Thyroid gland (tissue), 4 donors: ENCODE measurements at regions not wholly inside any gene's neighbourhood (a gene's known extent, or its start where the extent isn't known, plus 50 kb on each side); places are given as distances from the start of the nearest gene placed in this dataset.

Source experiments
- CTCF ChIP-seq, 6 experiments: fragments of 200-600 bp in 3 of 6; fragments of 450-650 bp in 3 of 6; sonication (generic) in 3 of 6; IDR thresholded peaks; one replicate each; pipeline ENCODE4 v1.5.1; 2016 to 2019; ENCODE audit warnings: antibody characterized with exemption in 6 of 6, mild to moderate bottlenecking in 2 of 6, inconsistent platforms in 1 of 6, moderate library complexity in 1 of 6
- POLR2A ChIP-seq, 2 donors: fragments of 450-650 bp; IDR thresholded peaks; one replicate each; pipeline ENCODE4 v1.6.1; 2017; ENCODE audit warnings: antibody characterized with exemption in 2 of 2, mild to moderate bottlenecking in 2 of 2, moderate library complexity in 1 of 2

GRCh38 chr9:115615821-115616665 lies 498.1 kb upstream of the TNC start:
- TF ChIP-seq POLR2A (IDR thresholded peaks at IDR 0.05): no peak
- no peak for TF ChIP-seq CTCF (IDR thresholded peaks at IDR 0.05)
